Smooth muscle cell (in vitro differentiated cells): ENCODE measurements at regions not wholly inside any gene's neighbourhood (a gene's known extent, or its start where the extent isn't known, plus 50 kb on each side); places are given as distances from the start of the nearest gene placed in this dataset.

Experiments
- DNase-seq: peaks from one replicate; lab custom pipeline; 2025; ENCODE audit not compliant: unreplicated experiment; lab: John Stamatoyannopoulos, UW
- H2AFZ ChIP-seq: fragments of 200-600 bp; sonication (generic); 2 replicates; pipeline ENCODE4 v1.6.0; 2016; ENCODE audit warnings: antibody characterized with exemption, low read depth, mild to moderate bottlenecking
- H3F3A ChIP-seq: fragments of 200-600 bp; sonication (generic); 2 replicates; pipeline ENCODE4 v1.6.0; 2017; ENCODE audit warnings: antibody characterized with exemption, low read depth
- H3K27ac ChIP-seq: fragments of 200-600 bp; sonication (generic); 2 replicates; pipeline ENCODE4 v1.5.1; 2016; ENCODE audit warnings: low read depth, mild to moderate bottlenecking
- H3K27me3 ChIP-seq: fragments of 200-600 bp; sonication (generic); 2 replicates; pipeline ENCODE4 v1.6.1; 2016; ENCODE audit warnings: low read depth, mild to moderate bottlenecking
- H3K36me3 ChIP-seq: fragments of 200-600 bp; sonication (generic); 2 replicates; pipeline ENCODE4 v1.5.1; 2016; ENCODE audit warnings: low read depth
- H3K4me1 ChIP-seq: fragments of 200-600 bp; sonication (generic); 2 replicates; pipeline ENCODE4 v1.5.1; 2016; ENCODE audit warnings: low read depth
- H3K4me2 ChIP-seq: fragments of 200-600 bp; sonication (generic); 2 replicates; pipeline ENCODE4 v1.6.0; 2016; ENCODE audit warnings: mild to moderate bottlenecking
- H3K4me3 ChIP-seq: fragments of 200-600 bp; sonication (generic); 2 replicates; pipeline ENCODE4 v1.5.1; 2016; ENCODE audit warnings: mild to moderate bottlenecking
- H3K79me2 ChIP-seq: fragments of 200-600 bp; sonication (generic); 2 replicates; pipeline ENCODE4 v1.6.0; 2016; ENCODE audit warnings: low read depth, mild to moderate bottlenecking
- H3K9ac ChIP-seq: fragments of 200-600 bp; sonication (generic); 2 replicates; pipeline ENCODE4 v1.6.0; 2016; ENCODE audit warnings: low read depth
- H3K9me3 ChIP-seq: fragments of 200-600 bp; sonication (generic); replicated peaks from 2 replicates; pipeline ENCODE4 v1.5.1; 2016; ENCODE audit warnings: low read depth
- H4K20me1 ChIP-seq: fragments of 200-600 bp; sonication (generic); 2 replicates; pipeline ENCODE4 v1.6.0; 2016; ENCODE audit warnings: low read depth
- WGBS: methylation state at CpG from one replicate; pipeline ENCODE4 v1.1.7; 2016; ENCODE audit warnings: low lambda C conversion rate; 5-methylcytosine and 5-hydroxymethylcytosine counted together
- TF ChIP-seq, protein P1 (sequence below): fragments of 200-600 bp; sonication (generic); IDR thresholded peaks from 2 replicates; pipeline ENCODE4 v1.5.1; 2017; ENCODE audit warnings: borderline replicate concordance, mild to moderate bottlenecking, antibody characterized with exemption; ENCODE audit not compliant: insufficient read depth, poor library complexity, severe bottlenecking

DNA sequence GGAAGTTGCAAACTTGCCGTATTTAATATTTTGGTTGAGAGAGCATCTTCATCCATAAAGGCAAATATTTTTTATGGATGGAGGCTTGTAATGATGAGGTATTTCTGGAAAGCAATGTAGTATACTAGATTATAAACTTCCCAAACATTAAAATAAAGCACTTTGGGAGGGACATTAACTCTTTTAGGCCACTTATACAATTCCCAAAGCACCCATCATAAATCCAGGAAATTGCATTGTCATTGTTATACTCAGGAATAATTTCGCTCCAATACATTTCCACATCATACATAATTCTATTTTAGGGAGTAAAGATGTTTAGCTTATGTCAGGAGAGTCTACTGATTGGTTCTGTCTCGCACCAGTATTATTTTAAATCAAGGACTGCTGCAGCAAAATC is 212.7 kb upstream of the MKI67 start:
- Histone ChIP-seq H4K20me1 (no peaks in the 10 kb centered on the region), H3K27me3 (no peaks in the 10 kb centered on the region), H3K9ac (no peak overlapping the region), H3K27ac (no peak overlapping the region), H3K4me1 (no peaks in the 10 kb centered on the region), H3K4me2 (no peak overlapping the region), H3K79me2 (no peaks in the 10 kb centered on the region), H3F3A (no peaks in the 10 kb centered on the region), H3K36me3 (no peaks in the 10 kb centered on the region), H3K9me3 (no peaks in the 10 kb centered on the region), H3K4me3 (no peak overlapping the region), H2AFZ (no peak overlapping the region)
- WGBS, result 91% methylated on average over 3 of the region's 3 CpGs
- TF ChIP-seq, protein P1, sequence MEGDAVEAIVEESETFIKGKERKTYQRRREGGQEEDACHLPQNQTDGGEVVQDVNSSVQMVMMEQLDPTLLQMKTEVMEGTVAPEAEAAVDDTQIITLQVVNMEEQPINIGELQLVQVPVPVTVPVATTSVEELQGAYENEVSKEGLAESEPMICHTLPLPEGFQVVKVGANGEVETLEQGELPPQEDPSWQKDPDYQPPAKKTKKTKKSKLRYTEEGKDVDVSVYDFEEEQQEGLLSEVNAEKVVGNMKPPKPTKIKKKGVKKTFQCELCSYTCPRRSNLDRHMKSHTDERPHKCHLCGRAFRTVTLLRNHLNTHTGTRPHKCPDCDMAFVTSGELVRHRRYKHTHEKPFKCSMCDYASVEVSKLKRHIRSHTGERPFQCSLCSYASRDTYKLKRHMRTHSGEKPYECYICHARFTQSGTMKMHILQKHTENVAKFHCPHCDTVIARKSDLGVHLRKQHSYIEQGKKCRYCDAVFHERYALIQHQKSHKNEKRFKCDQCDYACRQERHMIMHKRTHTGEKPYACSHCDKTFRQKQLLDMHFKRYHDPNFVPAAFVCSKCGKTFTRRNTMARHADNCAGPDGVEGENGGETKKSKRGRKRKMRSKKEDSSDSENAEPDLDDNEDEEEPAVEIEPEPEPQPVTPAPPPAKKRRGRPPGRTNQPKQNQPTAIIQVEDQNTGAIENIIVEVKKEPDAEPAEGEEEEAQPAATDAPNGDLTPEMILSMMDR, result no peak
- no peak for DNase-seq

DNA sequence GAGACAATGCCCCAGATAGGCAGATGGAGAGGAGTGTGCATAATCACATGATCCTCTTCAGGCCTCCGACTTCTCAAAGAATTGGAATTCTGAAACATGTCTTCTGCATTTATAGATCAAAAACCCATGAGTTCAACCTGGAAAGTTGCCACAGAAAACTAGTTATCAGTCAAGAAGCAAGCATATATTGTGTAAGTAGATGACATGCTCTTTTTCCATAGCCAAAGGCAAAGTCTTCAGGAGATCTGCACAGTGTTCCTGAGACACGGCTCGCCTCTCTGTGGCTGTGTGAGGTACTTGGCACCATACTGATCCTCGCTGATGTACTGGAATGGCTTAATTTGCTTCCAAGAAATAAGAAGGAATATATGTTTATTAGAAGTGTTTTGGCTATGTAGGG is 213.5 kb upstream of the MKI67 start:
- no peaks in the 10 kb centered on the region for H3K9me3 ChIP-seq
- TF ChIP-seq, protein P1, result no peak
- no peak overlapping the region for H3K4me3 ChIP-seq
- no peak overlapping the region for H3K27ac ChIP-seq
- no peaks in the 10 kb centered on the region for H3K36me3 ChIP-seq
- no peak overlapping the region for H3K4me2 ChIP-seq
- no peak overlapping the region for H3K9ac ChIP-seq
- no peaks in the 10 kb centered on the region for H3K79me2 ChIP-seq
- DNase-seq, result no peak
- no peaks in the 10 kb centered on the region for H3K4me1 ChIP-seq
- H3F3A ChIP-seq, result no peaks in the 10 kb centered on the region
- no peak overlapping the region for H2AFZ ChIP-seq
- H4K20me1 ChIP-seq, result no peaks in the 10 kb centered on the region
- 77% methylated on average over 4 of the region's 4 CpGs for WGBS
- no peaks in the 10 kb centered on the region for H3K27me3 ChIP-seq

DNA sequence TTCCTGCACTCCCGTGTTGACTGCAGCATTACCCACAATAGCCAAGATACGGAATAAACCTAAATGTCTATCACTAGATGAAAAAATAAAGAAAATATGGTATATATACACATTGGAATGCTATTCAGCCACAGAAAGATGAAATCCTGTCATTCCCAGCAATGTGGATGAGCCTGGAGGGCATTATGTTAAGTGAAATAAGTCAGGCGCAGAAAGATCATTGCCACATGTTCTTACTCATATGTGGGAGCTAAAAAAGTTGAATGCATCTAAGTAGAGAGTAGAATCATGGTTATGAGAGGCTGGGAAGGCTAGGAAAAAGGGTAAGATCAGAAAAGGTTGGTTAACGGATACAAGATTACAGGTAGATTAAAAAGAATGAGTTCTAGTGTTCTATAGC is 219.1 kb upstream of the MKI67 start:
- Histone ChIP-seq H3K9ac (no peak overlapping the region), H3K79me2 (no peaks in the 10 kb centered on the region), H3K4me1 (no peaks in the 10 kb centered on the region), H3K4me3 (no peak overlapping the region), H3F3A (no peaks in the 10 kb centered on the region), H4K20me1 (no peaks in the 10 kb centered on the region), H3K27me3 (peaks cover 11% of the 10 kb centered on the region), H3K36me3 (no peaks in the 10 kb centered on the region), H3K9me3 (no peaks in the 10 kb centered on the region), H3K27ac (no peak overlapping the region), H2AFZ (no peak overlapping the region), H3K4me2 (no peak overlapping the region)
- DNase-seq, result no peak
- TF ChIP-seq, protein P1, result no peak
- WGBS, result 93% methylated on average over 4 of the region's 4 CpGs

DNA sequence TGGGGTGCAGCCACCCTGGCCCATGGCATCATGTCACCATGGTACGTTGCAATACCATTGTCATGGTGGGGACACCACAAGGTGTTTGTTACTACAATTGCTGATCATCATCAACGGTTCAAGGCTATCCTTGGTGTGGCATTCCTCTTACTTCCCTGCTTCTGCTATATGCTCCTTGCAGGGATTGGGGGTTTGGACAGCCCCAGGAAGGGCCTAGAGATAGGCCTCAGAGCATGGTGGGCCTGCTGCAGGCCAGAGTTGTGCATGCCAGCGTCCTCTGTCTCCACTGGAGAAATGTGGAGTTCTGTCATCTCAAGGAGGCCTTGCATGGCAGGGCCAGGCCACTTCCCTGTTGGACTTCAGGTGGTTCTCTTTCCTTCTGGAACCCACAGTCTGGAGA is 234.6 kb upstream of the MKI67 start:
- H3K9ac ChIP-seq, result no peak overlapping the region
- no peaks in the 10 kb centered on the region for H3F3A ChIP-seq
- H3K79me2 ChIP-seq, result no peaks in the 10 kb centered on the region
- H3K4me1 ChIP-seq, result no peaks in the 10 kb centered on the region
- peaks cover 5% of the 10 kb centered on the region for H3K27me3 ChIP-seq
- TF ChIP-seq, protein P1, result no peak
- no peak for DNase-seq
- H3K4me3 ChIP-seq, result no peak overlapping the region
- H2AFZ ChIP-seq, result no peak overlapping the region
- H3K9me3 ChIP-seq, result no peaks in the 10 kb centered on the region
- no peaks in the 10 kb centered on the region for H4K20me1 ChIP-seq
- WGBS, result 80% methylated on average over 3 of the region's 3 CpGs
- H3K4me2 ChIP-seq, result no peak overlapping the region
- no peaks in the 10 kb centered on the region for H3K36me3 ChIP-seq
- H3K27ac ChIP-seq, result no peak overlapping the region
